HFFc6 (cell line): ENCODE measurements at regions not wholly inside any gene's neighbourhood (a gene's known extent, or its start where the extent isn't known, plus 50 kb on each side); places are given as distances from the start of the nearest gene placed in this dataset.

Experiments used
- DNase-seq: peaks from one replicate; pipeline ENCODE4 v3.0.0-alpha.2; 2018
- H3K27ac Mint-ChIP-seq: 2 replicates; pipeline ENCODE4 v1.8.0; 2020; ENCODE audit warnings: mild to moderate bottlenecking, mixed read lengths
- H3K27me3 Mint-ChIP-seq: 2 replicates; pipeline ENCODE4 v1.8.0; 2021; ENCODE audit warnings: mild to moderate bottlenecking, moderate library complexity, mixed read lengths; ENCODE audit not compliant: insufficient read depth
- H3K36me3 Mint-ChIP-seq: 2 replicates; pipeline ENCODE4 v1.8.0; 2021; ENCODE audit warnings: low read depth, mixed read lengths
- H3K4me1 Mint-ChIP-seq: 2 replicates; pipeline ENCODE4 v1.8.0; 2020; ENCODE audit warnings: low read depth, mixed read lengths
- H3K4me3 Mint-ChIP-seq: 2 replicates; pipeline ENCODE4 v1.8.0; 2020; ENCODE audit warnings: mild to moderate bottlenecking, moderate library complexity, mixed read lengths
- H3K9me3 Mint-ChIP-seq: 2 replicates; pipeline ENCODE4 v1.8.0; 2020; ENCODE audit warnings: mild to moderate bottlenecking, mixed read lengths
- CTCF ChIP-seq: fragments of 200-600 bp; sonication (generic); IDR thresholded peaks from 2 replicates; pipeline ENCODE4 v1.5.0; 2021; ENCODE audit warnings: antibody characterized with exemption, mild to moderate bottlenecking

GRCh38 chr12:29940811-29941210 is 157.1 kb upstream of the TMTC1 start:
- DNase-seq: no peak

GRCh38 chr12:29930503-29930902 is 146.8 kb upstream of the TMTC1 start:
- H3K27ac Mint-ChIP-seq: no peak overlapping the region

More at GRCh38 chr12:29940811-29941210, 157.1 kb upstream of the TMTC1 start:
- Mint-ChIP-seq H3K27ac (no peak overlapping the region), H3K4me3 (no peak overlapping the region), H3K27me3 (no peaks in the 10 kb centered on the region), H3K36me3 (no peaks in the 10 kb centered on the region; the same call in 1 of the 2 replicates), H3K9me3 (peaks cover 44% of the 10 kb centered on the region), H3K4me1 (no peaks in the 10 kb centered on the region)
- no peak for TF ChIP-seq CTCF

GRCh38 chr12:29929295-29929694 is 145.6 kb upstream of the TMTC1 start:
- Mint-ChIP-seq H3K4me1 (no peaks in the 10 kb centered on the region), H3K4me3 (no peak overlapping the region), H3K27ac (no peak overlapping the region), H3K9me3 (peaks cover 35% of the 10 kb centered on the region), H3K27me3 (no peaks in the 10 kb centered on the region), H3K36me3 (no peaks in the 10 kb centered on the region)
- DNase-seq: no peak
- TF ChIP-seq CTCF: no peak

More at GRCh38 chr12:29930503-29930902, 146.8 kb upstream of the TMTC1 start:
- DNase-seq: no peak
- no peak for TF ChIP-seq CTCF
- Mint-ChIP-seq H3K36me3 (no peaks in the 10 kb centered on the region), H3K27me3 (no peaks in the 10 kb centered on the region), H3K9me3 (peaks cover 39% of the 10 kb centered on the region), H3K4me3 (no peak overlapping the region), H3K4me1 (no peaks in the 10 kb centered on the region)

GRCh38 chr12:29921307-29921706 is 137.6 kb upstream of the TMTC1 start:
- no peak for DNase-seq
- Mint-ChIP-seq H3K4me3 (no peak overlapping the region), H3K4me1 (no peaks in the 10 kb centered on the region), H3K27me3 (no peaks in the 10 kb centered on the region), H3K27ac (no peak overlapping the region), H3K9me3 (peaks cover 20% of the 10 kb centered on the region), H3K36me3 (no peaks in the 10 kb centered on the region)
- no peak for TF ChIP-seq CTCF

GRCh38 chr12:29908157-29908556 is 124.4 kb upstream of the TMTC1 start:
- Mint-ChIP-seq H3K27me3 (peaks cover 2% of the 10 kb centered on the region; the same call in 1 of the 2 replicates), H3K9me3 (peaks cover 59% of the 10 kb centered on the region), H3K4me3 (no peak overlapping the region), H3K4me1 (no peaks in the 10 kb centered on the region), H3K36me3 (no peaks in the 10 kb centered on the region), H3K27ac (no peak overlapping the region)
- DNase-seq: no peak
- no peak for TF ChIP-seq CTCF

- TF ChIP-seq CTCF: no peak
- Mint-ChIP-seq H3K36me3 (no peaks in the 10 kb centered on the region), H3K27me3 (peaks cover 2% of the 10 kb centered on the region; the same call in 1 of the 2 replicates), H3K27ac (no peak overlapping the region), H3K9me3 (peaks cover 52% of the 10 kb centered on the region), H3K4me1 (no peaks in the 10 kb centered on the region), H3K4me3 (no peak overlapping the region)
- no peak for DNase-seq
Observed at GRCh38 chr12:29907461-29907860, 123.7 kb upstream of the TMTC1 start.
